NT2/D1 (cell line): ENCODE measurements at regions not wholly inside any gene's neighbourhood (a gene's known extent, or its start where the extent isn't known, plus 50 kb on each side); places are given as distances from the start of the nearest gene placed in this dataset.
"Not testable (repeated sequence)": the region's sequence is repeated elsewhere in the genome, so short reads cannot be mapped to it uniquely, and the experiment has no call there.

Source experiments
- DNase-seq: peaks from one replicate; pipeline ENCODE4 v3.0.0-alpha.2; 2011; ENCODE audit warnings: low read depth, low spot score
- H3K27me3 ChIP-seq: 2 replicates; pipeline ENCODE4 v1.6.0; 2011; ENCODE audit warnings: mild to moderate bottlenecking; ENCODE audit not compliant: insufficient read length, insufficient read depth
- H3K36me3 ChIP-seq: 2 replicates; pipeline ENCODE4 v1.6.1; 2011; ENCODE audit warnings: mild to moderate bottlenecking, low read length, mixed read lengths; ENCODE audit not compliant: insufficient read depth, insufficient read length
- H3K4me1 ChIP-seq: 2 replicates; pipeline ENCODE4 v1.5.1; 2011; ENCODE audit not compliant: insufficient read depth, insufficient read length
- H3K4me3 ChIP-seq: 2 replicates; pipeline ENCODE4 v1.5.1; 2011; ENCODE audit warnings: low read depth; ENCODE audit not compliant: insufficient read length
- H3K9ac ChIP-seq: 2 replicates; pipeline ENCODE4 v1.6.0; 2011; ENCODE audit warnings: low read depth; ENCODE audit not compliant: insufficient read length
- H3K9me3 ChIP-seq: 2 replicates; pipeline ENCODE4 v1.5.1; 2011; ENCODE audit warnings: mild to moderate bottlenecking, low read length; ENCODE audit not compliant: insufficient read depth
- SUZ12 ChIP-seq: IDR thresholded peaks from 2 replicates; pipeline ENCODE4 v1.6.1; 2011; ENCODE audit not compliant: insufficient read length, insufficient read depth; ENCODE audit errors: extremely low read depth
- YY1 ChIP-seq: IDR thresholded peaks from 2 replicates; pipeline ENCODE4 v1.6.1; 2011; ENCODE audit not compliant: insufficient read length, insufficient read depth
- ZNF274 ChIP-seq: IDR thresholded peaks from 2 replicates; pipeline ENCODE4 v1.6.1; 2011; ENCODE audit warnings: mild to moderate bottlenecking, low read depth, low read length

DNA sequence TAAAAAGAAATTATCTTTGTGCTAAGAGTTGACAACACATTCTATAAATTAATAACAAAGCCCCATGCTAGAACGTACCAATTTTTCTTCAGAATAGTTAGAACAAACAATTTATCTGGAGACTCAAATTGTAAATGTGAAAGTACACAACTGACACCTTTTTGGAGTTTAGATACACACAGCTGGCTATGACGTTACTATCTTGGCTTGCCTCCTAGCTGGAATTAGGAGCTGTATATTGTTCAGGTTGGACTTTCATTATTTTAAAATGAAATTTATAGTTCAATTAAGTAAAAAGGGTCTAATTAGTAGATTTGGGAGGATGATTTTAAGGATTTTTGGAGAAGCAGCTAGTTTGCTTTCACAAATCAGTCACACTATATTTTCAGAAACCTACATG lies 393.9 kb upstream of the RIOK2 start:
- Histone ChIP-seq H3K36me3 (no peaks in the 10 kb centered on the region), H3K9me3 (no peaks in the 10 kb centered on the region), H3K4me3 (no peak overlapping the region), H3K4me1 (no peaks in the 10 kb centered on the region), H3K9ac (no peak overlapping the region), H3K27me3 (no peaks in the 10 kb centered on the region)
- no peak for TF ChIP-seq ZNF274
- no peak for TF ChIP-seq SUZ12
- TF ChIP-seq YY1 = no peak
- DNase-seq = no peak

DNA sequence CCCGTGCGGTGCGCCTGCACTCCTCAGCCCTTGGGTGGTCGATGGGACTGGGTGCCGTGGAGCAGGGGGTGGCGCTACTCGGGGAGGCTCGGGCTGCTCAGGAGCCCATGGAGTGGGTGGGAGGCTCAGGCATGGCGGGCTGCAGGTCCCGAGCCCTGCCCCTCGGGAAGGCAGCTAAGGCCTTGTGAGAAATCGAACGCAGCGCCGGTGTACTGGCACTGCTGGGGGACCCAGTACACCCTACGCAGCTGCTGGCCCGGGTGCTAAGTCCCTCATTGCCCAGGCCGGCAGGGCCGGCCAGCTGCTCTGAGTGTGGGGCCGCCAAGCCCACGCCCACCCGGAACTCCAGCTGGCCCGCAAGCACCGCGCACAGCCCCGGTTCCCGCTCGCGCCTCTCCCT lies 396.9 kb upstream of the RIOK2 start:
- H3K4me3 ChIP-seq, H3K4me1 ChIP-seq, DNase-seq, H3K36me3 ChIP-seq, H3K27me3 ChIP-seq, H3K9ac ChIP-seq, H3K9me3 ChIP-seq: not testable (repeated sequence)

GRCh38 chr5:97580746-97581145 lies 397.7 kb upstream of the RIOK2 start:
- Histone ChIP-seq H3K36me3 (no peaks in the 10 kb centered on the region), H3K4me3 (no peak overlapping the region), H3K9ac (no peak overlapping the region), H3K9me3 (no peaks in the 10 kb centered on the region), H3K4me1 (no peaks in the 10 kb centered on the region), H3K27me3 (no peaks in the 10 kb centered on the region)
- TF ChIP-seq SUZ12 = no peak
- TF ChIP-seq YY1 = no peak
- TF ChIP-seq ZNF274 = no peak
- DNase-seq = no peak

GRCh38 chr5:97591781-97592180 lies 408.7 kb upstream of the RIOK2 start:
- no peak for TF ChIP-seq ZNF274
- TF ChIP-seq SUZ12 = no peak
- TF ChIP-seq YY1 = no peak
- Histone ChIP-seq H3K4me1 (no peaks in the 10 kb centered on the region), H3K9ac (no peak overlapping the region), H3K27me3 (no peaks in the 10 kb centered on the region), H3K9me3 (no peaks in the 10 kb centered on the region), H3K4me3 (no peak overlapping the region), H3K36me3 (no peaks in the 10 kb centered on the region)
- DNase-seq = no peak

DNA sequence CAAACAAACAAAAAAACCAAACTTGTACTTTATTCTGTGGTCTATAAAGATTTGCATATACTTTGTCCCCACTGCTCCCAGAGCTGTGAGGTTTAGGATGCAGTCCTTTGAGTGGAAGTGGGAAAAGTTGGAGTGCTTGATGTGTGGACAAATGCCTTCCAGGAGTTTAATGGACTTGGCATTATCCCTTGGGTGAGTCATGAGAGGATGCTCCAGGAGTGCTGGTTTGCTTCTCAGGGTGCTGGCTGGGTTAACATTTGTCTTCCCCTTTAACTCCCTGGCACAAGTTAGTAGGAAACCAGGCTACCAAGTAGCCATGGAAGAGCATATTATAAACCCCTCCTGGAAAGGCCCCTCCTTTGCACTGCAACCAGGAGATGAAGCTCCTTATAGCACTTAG lies 417.4 kb upstream of the RIOK2 start:
- DNase-seq = no peak
- H3K4me3 ChIP-seq = no peak overlapping the region
- TF ChIP-seq YY1 = no peak
- no peak for TF ChIP-seq SUZ12
- no peak for TF ChIP-seq ZNF274
- peaks cover 8% of the 10 kb centered on the region for H3K9me3 ChIP-seq
- H3K36me3 ChIP-seq = no peaks in the 10 kb centered on the region
- H3K9ac ChIP-seq = no peak overlapping the region
- no peaks in the 10 kb centered on the region for H3K27me3 ChIP-seq
- no peaks in the 10 kb centered on the region for H3K4me1 ChIP-seq

DNA sequence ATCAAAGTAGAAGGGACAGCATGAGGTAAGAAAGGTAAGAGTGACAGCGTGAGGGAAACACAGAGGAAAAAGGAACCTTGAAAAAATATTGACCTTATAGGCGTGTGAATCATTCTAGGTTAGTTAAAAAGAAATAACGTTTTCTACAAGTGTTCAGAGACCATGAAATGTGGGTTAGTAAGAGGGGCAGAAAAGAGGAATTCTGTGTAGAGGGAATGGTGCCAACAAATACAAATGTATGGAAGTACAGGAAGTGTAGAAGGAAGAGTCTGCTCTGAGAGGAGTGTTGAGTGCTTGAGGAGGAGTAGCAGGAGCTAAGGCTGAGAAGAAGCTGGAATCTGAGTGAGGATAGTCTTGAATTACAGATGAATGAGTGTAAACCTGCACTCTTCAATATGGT lies 418.6 kb upstream of the RIOK2 start:
- Histone ChIP-seq H3K4me1 (no peaks in the 10 kb centered on the region), H3K4me3 (no peak overlapping the region), H3K9ac (no peak overlapping the region), H3K9me3 (peaks cover 8% of the 10 kb centered on the region), H3K27me3 (no peaks in the 10 kb centered on the region), H3K36me3 (no peaks in the 10 kb centered on the region)
- DNase-seq = no peak
- TF ChIP-seq YY1 = no peak

DNA sequence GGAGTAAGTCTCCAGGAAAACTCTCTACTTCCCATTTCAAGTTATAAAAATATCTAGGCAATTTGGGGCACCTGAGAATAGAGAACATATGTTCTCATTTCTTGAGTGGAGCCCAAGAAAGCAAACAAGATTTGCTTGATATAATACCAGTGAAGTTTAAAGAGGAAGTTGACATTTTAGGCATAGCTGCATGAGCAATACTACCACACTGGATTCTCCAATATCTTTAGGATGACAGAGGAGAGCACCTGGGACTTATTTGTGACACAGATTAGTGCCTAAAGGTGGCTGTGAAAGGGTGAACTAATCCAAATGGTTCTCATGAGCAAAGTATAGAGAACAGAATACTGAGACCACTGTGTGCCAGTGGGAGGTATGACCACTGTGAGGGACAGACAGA lies 423.5 kb upstream of the RIOK2 start:
- no peak for TF ChIP-seq ZNF274
- TF ChIP-seq YY1 = no peak
- Histone ChIP-seq H3K4me3 (no peak overlapping the region), H3K27me3 (no peaks in the 10 kb centered on the region), H3K36me3 (no peaks in the 10 kb centered on the region), H3K4me1 (no peaks in the 10 kb centered on the region), H3K9me3 (no peaks in the 10 kb centered on the region), H3K9ac (no peak overlapping the region)
- DNase-seq = no peak

DNA sequence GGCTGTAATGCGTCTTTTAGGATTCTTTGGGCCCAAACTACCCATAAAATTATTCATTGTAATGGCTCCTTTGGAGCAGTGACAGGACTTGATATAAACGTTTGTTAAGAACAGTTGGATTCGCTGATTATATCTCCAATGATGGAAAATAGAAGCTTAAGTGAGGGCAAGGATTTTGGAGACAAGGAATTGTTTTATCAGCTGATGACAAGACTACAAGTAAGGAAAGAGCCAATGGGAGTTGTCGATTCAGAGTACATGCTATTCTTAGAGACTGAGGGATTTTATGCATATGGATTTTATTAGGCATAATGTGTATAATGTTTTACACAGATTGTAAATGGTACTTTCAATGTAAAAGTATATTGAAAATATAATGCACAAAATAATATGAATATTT lies 425.5 kb upstream of the RIOK2 start:
- no peaks in the 10 kb centered on the region for H3K27me3 ChIP-seq

DNA sequence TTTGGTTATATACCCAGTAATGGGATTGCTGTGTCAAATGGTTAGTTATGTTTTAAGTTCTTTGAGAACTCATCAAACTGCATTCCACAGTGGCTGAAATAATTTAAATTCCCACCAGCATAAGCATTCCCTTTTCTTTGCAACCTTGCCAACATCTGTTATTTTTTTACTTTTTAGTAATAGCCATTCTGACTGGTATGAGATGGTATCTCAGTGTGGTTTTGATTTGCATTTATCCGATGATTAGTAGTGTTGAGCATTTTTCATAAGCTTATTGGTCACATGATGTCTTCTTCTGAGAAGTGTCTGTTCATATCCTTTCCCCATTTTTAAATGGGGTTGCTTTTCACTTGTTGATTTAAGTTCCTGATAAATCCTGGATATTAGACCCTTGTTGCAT lies 435.7 kb upstream of the RIOK2 start:
- H3K9me3 ChIP-seq = no peaks in the 10 kb centered on the region
- no peak for DNase-seq
- H3K9ac ChIP-seq = no peak overlapping the region
- no peak overlapping the region for H3K4me3 ChIP-seq
- no peaks in the 10 kb centered on the region for H3K27me3 ChIP-seq
- H3K36me3 ChIP-seq = no peaks in the 10 kb centered on the region
- no peaks in the 10 kb centered on the region for H3K4me1 ChIP-seq
- TF ChIP-seq SUZ12 (no peak), YY1 (no peak), ZNF274 (no peak)

More for the DNA sequence above, 425.5 kb upstream of the RIOK2 start:
- Histone ChIP-seq H3K4me1 (no peaks in the 10 kb centered on the region), H3K36me3 (no peaks in the 10 kb centered on the region), H3K9ac (no peak overlapping the region), H3K4me3 (no peak overlapping the region), H3K9me3 (no peaks in the 10 kb centered on the region)
- no peak for TF ChIP-seq YY1
- no peak for DNase-seq
